HG03108 (cell line): ENCODE measurements at regions not wholly inside any gene's neighbourhood (a gene's known extent, or its start where the extent isn't known, plus 50 kb on each side); places are given as distances from the start of the nearest gene placed in this dataset.

Source experiments
- ATAC-seq: cut with Tn5 transposase; IDR thresholded peaks from one replicate; pipeline ENCODE4 v1.9.1; 2021; ENCODE audit warnings: moderate library complexity; ENCODE audit not compliant: unreplicated experiment

DNA sequence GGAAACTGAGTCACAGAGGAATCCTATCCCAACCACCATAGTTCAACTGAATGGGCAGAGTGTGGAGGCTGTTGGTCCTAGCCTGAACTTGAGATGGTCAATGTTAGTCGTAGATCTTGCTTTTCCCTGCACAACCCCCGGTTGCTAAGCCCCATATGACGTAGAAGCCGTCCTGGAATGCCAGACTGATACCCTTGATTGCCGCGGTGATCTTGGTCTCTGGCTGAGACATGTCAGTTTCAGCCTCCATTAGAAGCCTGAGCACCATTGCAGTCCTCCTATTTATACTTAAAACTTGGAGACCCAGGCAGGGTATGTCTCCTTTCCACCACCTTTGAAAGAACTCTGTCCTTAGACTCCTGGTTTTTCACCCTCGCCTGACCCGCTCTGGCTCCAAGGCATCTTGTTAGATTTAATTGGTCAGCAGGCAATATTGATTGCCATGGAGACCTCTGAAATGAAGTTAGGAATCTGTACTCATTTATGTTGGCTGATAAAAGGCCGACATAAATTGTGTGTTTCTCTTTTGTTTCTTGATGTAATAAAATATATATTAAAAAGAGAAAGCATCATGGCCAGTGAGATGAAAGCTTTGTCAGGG is 53.4 kb downstream of the RPLP1 start:
- ATAC-seq = no peak

DNA sequence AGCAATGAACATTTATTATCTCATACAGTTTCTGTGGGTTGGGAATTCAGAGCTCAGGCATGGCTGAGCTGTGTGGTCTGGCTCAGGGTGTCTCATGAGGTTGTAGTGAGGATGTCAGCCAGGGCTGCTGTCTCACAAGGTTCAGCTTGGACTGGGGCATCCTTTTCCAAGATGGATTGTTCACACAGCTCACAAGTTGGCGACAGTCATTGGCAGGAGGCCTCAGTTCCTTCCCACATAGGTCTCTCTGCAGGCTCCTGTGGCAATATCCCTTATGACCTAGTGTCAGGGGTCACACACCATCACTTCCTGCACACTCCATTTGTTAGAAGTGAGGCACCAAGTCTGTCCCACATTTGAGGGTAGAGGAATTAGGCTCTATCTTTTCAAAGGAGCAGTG is 56.0 kb downstream of the RPLP1 start:
- ATAC-seq = no peak

- no peak for ATAC-seq
These were observed 56.5 kb downstream of the RPLP1 start for GRCh38 chr15:69509131-69509530.

GRCh38 chr15:69510556-69510955 is 57.9 kb downstream of the RPLP1 start:
- no peak for ATAC-seq

DNA sequence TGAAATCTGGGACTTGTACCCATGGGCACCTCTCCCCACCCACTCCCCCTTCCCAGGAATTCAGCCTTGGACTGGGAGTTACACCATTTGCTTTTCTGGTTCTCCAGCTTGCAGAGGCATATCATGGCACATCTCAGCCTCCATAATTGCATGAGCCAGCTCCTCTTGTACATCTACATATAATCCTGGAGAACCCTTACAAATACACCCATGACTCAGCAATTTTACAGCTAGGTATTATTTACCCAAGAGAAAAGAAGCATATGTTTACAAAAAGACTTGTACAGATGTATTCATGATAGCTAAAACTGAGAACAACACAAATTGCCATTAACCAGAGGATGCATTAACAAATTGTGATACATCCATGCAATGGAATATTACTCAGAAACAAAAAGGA is 58.4 kb downstream of the RPLP1 start:
- no peak for ATAC-seq

DNA sequence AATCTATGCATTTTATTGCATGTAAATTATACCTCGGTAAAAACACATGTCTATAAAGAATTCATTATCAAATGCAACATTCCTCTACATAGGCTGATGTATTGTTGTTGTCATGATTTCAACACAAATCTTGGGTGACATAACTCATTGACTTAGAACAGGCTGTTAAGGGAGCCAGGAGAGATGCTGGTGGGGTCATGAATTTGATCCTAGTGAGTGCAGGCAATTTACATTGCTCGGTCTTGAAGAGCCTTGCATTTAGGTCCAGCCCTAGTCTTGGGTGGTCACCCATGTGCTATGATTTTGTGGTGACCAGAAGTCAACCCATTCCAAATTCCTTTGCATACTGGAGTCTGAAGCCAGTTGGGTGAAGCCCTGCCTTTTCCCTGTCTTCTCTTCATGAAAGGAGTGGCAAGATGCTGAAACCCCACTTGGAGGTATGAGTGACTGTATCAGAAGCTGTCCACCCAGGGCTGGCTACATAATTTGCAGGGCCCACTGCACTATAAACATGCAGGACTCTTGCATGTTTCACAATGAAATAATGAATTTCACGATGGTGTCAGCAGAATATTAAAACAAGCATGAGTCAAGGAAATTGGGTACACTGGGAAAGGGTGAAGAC is 59.2 kb downstream of the RPLP1 start:
- no peak for ATAC-seq

GRCh38 chr15:69513450-69513960 is 60.9 kb downstream of the RPLP1 start:
- no peak for ATAC-seq

DNA sequence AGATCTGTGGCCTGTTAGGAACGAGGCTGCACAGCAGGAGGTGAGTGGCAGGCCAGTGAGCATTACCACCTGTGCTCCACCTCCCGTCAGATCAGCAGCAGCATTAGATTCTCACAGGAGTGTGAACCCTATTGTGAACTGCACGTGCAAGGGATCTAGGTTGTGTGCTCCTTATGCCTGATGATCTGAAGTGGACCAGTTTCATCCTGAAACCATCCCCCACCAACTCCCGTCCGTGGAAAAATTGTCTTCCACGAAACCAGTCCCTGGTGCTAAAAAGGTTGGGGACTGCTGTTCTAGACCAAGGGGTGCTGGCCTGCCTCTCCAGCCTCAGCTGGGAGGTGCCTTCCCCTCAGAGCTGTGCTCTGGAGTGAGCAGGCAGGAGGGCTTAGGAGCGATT is 61.4 kb downstream of the RPLP1 start:
- no peak for ATAC-seq

- no peak for ATAC-seq
These were observed 62.9 kb downstream of the RPLP1 start for GRCh38 chr15:69515508-69515907.

- no peak for ATAC-seq
These were observed 63.3 kb downstream of the RPLP1 start for GRCh38 chr15:69515926-69516325.

- no peak for ATAC-seq
These were observed 64.4 kb downstream of the RPLP1 start for GRCh38 chr15:69517052-69517451.

GRCh38 chr15:69518806-69519205 is 66.2 kb downstream of the RPLP1 start:
- ATAC-seq = no peak

DNA sequence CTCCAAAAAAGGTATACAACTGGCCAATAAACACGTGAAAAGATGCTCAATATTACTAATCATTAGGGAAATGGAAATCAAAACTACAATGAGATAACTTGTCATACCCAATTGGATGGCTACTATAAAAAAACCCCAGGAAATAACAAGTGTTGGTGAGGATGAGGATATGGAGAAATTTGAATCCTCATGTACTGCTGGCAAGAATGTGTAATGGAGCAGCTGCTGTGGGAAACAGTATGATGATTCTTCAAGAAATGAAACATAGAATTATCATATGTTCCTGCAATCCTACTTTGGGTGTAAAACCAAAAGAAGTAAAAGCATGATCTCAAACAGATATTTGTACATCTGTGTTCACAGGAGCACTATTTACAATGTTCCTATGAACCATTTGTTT is 67.4 kb downstream of the RPLP1 start:
- ATAC-seq = no peak

DNA sequence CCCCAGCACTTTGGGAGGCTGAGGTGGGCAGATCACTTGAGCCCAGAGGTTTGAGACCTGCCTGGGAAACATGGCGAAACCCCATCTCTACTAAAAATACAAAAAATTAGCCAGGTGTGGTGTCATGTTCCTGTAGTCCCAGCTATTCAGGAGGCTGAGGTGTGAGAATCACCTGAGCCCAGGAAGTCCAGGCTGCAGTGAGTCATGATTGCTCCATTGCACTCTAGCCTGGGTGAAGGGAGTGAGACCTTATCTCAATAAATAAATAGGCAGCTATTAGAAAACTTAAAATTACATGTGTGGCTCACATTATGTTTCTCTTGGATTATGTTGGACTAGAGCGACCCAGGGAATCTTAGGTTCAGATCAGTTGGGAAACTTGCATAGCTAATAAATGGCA is 69.7 kb downstream of the RPLP1 start:
- no peak for ATAC-seq

- ATAC-seq = no peak
These were observed 70.7 kb downstream of the RPLP1 start for GRCh38 chr15:69523010-69524001.

- ATAC-seq = no peak
These were observed 71.7 kb downstream of the RPLP1 start for GRCh38 chr15:69524296-69524695.

GRCh38 chr15:69524814-69525213 is 72.2 kb downstream of the RPLP1 start:
- ATAC-seq = no peak

- ATAC-seq = no peak
These were observed 72.9 kb downstream of the RPLP1 start for GRCh38 chr15:69525543-69525942.

DNA sequence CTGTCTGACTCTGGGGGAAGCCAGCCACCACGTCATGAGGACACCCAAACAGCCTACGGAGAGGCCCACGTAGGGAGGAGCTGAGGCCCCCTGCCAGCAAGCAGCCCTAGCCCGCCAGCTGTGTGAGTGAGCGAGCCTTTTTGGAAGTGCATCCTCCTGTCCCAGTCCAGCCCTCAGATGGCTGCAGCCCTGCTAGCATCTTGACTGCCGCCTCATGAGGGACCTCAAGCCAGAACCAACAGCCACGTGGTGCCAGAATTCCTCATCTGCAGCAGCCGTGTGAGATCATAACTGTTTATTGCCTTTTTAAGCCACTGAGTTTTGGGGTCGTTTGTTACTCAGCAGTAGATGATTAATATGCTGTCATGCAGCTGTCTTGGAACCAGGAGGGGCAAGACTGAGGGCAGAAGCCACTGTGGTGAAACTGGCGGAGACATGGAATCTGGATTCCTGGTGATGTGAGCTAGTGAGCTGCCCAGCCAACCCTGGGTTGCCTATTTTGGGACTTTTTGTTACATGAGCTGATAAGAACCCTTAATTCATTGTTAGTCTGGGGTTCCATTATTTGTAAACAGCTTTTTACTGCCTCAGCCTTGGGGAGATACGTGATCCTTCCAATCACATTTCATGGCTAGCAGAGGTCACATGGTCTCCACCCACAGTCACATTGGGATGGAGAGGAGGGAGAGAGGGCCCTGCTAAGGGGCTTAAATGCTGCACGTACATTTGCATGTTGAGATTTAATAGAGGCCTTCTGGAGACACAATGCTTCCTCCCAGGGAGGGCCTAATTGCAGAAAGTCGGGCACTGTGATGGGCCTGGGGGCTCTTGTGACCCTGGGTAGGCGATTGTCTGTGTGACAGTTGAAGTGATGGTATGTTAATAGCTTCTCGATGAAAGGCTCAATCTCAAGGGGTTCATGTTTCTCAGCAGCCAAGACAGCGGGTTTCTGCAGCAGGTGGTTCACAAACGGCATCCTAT is 73.8 kb downstream of the RPLP1 start:
- ATAC-seq = no peak

DNA sequence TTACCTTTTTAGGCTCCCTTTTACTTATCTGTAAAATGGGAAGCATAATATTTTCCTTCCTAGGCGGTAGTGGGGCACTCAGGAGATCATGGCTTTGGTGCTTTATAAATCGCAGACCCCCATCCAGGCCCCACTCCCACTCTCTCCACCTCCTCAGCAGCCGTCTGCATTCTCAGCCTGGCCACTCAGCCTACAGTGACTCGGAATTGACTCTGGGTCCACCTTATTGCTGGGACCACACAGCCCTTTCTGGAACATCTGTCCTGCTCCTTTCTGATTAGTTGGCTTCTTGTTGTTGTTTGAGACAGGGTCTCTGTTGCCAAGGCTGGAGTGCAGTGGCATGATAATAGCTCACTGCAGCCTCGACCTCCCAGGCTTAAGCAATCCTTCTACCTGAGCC is 76.5 kb downstream of the RPLP1 start:
- ATAC-seq = no peak
